ENCODE measurements at regions not wholly inside any gene's neighbourhood (a gene's known extent, or its start where the extent isn't known, plus 50 kb on each side); places are given as distances from the start of the nearest gene placed in this dataset.

DNA sequence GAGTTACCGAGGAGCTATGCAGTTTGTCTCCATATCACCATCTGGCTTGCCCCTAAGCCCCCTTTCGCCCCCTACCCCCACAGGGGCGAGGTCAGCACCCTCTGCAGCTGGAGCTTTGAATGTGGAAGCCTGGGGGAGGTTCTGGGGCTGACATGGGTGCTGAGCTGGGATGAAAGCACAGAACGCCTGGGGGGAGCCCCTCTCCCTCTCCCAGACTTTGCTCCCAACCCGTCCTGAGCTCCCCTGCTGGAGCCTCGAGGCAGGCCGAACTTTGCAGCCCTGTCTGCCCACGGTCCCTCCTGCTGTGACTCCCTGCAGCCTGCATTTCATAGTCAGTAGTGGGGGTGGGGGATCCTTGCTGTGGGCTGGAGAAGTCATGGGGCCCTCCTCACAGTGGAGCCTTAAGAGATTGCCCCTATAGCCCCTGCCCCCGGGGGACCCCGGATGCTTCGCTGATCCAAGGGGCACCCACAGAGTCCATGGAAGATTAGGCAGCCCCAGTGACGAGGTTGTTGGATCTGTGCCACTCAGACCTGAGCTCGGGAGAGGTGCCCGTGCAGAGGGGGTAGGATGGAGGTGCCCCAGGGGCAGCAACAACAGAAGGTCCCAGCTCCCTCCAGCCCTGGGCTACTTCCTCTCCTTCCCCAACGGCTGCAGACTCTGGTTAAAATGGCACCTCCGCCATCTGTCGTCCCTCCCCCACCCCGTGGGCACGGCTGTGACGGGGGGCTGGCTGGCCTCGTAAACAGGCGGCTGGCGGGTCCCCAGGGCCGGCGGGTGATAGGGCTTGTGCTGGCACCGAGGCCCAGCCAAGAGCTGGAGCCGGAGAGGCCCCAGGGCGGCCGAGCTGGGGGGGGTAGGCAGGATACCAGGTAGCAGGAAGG lies 162.0 kb downstream of the C9orf50 start:
- DNase-seq (ENCODE audit: extremely low spot score), result no peak
- TF ChIP-seq CTCF (IDR thresholded peaks at IDR 0.05; ENCODE audit: control extremely low read depth, extremely low read depth, low read depth, missing control alignments), result no peak
- ChIA-PET POLR2A (interaction anchor here (0.7 to 1.0 kb wide), 2 partner anchors 31 to 41 kb away, joined by 3 read pairs; no protein-coding TSS in a partner anchor), CTCF (interaction anchor here (0.7 to 2.8 kb wide), 8 partner anchors 10 to 327 kb away, joined by 3 to 10 read pairs (median 4); no protein-coding TSS in a partner anchor)

GRCh38 chr9:129458155-129458661 lies 162.7 kb downstream of the C9orf50 start:
- POLR2A ChIA-PET, result interaction anchor here (0.7 to 1.0 kb wide), 2 partner anchors 32 to 40 kb away, joined by 3 read pairs; no protein-coding TSS in a partner anchor
- no peak for DNase-seq (ENCODE audit: extremely low spot score)
- no peak for TF ChIP-seq CTCF (IDR thresholded peaks at IDR 0.05; ENCODE audit: control extremely low read depth, extremely low read depth, low read depth, missing control alignments)
- CTCF ChIA-PET, result interaction anchor here (0.7 to 2.8 kb wide), 4 partner anchors 10 to 284 kb away, joined by 3 to 10 read pairs (median 4); no protein-coding TSS in a partner anchor

- ChIA-PET POLR2A (no interaction called here), CTCF (no interaction called here)
- DNase-seq (ENCODE audit: extremely low spot score), result no peak
- TF ChIP-seq CTCF (IDR thresholded peaks at IDR 0.05; ENCODE audit: control extremely low read depth, extremely low read depth, low read depth, missing control alignments), result no peak
These were observed 163.5 kb downstream of the C9orf50 start for GRCh38 chr9:129457325-129457779.

- POLR2A ChIA-PET, result no interaction called here
- TF ChIP-seq CTCF (IDR thresholded peaks at IDR 0.05; ENCODE audit: control extremely low read depth, extremely low read depth, low read depth, missing control alignments), result no peak
- no peak for DNase-seq (ENCODE audit: extremely low spot score)
- CTCF ChIA-PET, result no interaction called here
These were observed 164.2 kb downstream of the C9orf50 start for GRCh38 chr9:129456549-129457324.

- CTCF ChIA-PET, result no interaction called here
- DNase-seq (ENCODE audit: extremely low spot score), result no peak
- TF ChIP-seq CTCF (IDR thresholded peaks at IDR 0.05; ENCODE audit: control extremely low read depth, extremely low read depth, low read depth, missing control alignments), result no peak
- POLR2A ChIA-PET, result no interaction called here
These were observed 165.5 kb downstream of the C9orf50 start for GRCh38 chr9:129455151-129455995.
